ENCODE measurements at regions not wholly inside any gene's neighbourhood (a gene's known extent, or its start where the extent isn't known, plus 50 kb on each side); places are given as distances from the start of the nearest gene placed in this dataset.
"Not testable (repeated sequence)": the region's sequence is repeated elsewhere in the genome, so short reads cannot be mapped to it uniquely, and the experiment has no call there.

GRCh38 chr6:28816909-28817807, 106.6 kb downstream of the TRIM27 start:
- 0% methylated on average over 2 of the region's 27 CpGs for WGBS (ENCODE audit: insufficient coverage, low lambda C conversion rate)
- Histone ChIP-seq H3K27me3 (ENCODE audit: control insufficient read depth, insufficient read depth, low read length) (peaks cover 85% of the 10 kb centered on the region), H3K4me1 (ENCODE audit: control insufficient read depth, insufficient read depth, low read length) (no peaks in the 10 kb centered on the region), H3K27ac (ENCODE audit: low read length) (no peak overlapping the region), H3K4me3 (ENCODE audit: low read length) (no peak overlapping the region), H3K9me3 (ENCODE audit: control insufficient read depth, low read depth, low read length) (no peaks in the 10 kb centered on the region), H3K36me3 (ENCODE audit: control insufficient read depth, insufficient read depth, low read length) (no peaks in the 10 kb centered on the region)
- no peak for DNase-seq

DNA sequence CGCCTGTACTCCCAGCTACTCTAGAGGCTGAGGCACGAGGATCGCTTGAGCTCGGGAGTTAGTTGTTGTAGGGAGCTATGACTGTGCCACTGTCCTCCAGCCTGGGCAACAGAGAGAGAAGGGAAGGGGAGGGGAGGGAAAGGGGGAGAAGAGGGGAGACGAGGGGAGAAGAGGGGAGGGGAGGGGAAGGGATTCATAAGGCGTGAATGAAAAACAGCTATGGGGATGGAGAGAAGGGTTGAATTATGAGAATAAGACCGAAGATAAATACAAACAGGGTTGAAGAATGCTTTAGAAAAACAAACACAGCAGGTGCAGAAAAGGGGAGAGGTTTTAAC, 106.0 kb downstream of the TRIM27 start:
- no peaks in the 10 kb centered on the region for H3K4me1 ChIP-seq (ENCODE audit: control insufficient read depth, insufficient read depth, low read length)
- H3K4me3 ChIP-seq (ENCODE audit: low read length): no peak overlapping the region
- H3K27ac ChIP-seq (ENCODE audit: low read length): no peak overlapping the region
- no peaks in the 10 kb centered on the region for H3K36me3 ChIP-seq (ENCODE audit: control insufficient read depth, insufficient read depth, low read length)
- H3K9me3 ChIP-seq (ENCODE audit: control insufficient read depth, low read depth, low read length): no peaks in the 10 kb centered on the region
- no peak for DNase-seq
- H3K27me3 ChIP-seq (ENCODE audit: control insufficient read depth, insufficient read depth, low read length): peaks cover 84% of the 10 kb centered on the region
- 28% methylated on average over 2 of the region's 7 CpGs for WGBS (ENCODE audit: insufficient coverage, low lambda C conversion rate)

DNA sequence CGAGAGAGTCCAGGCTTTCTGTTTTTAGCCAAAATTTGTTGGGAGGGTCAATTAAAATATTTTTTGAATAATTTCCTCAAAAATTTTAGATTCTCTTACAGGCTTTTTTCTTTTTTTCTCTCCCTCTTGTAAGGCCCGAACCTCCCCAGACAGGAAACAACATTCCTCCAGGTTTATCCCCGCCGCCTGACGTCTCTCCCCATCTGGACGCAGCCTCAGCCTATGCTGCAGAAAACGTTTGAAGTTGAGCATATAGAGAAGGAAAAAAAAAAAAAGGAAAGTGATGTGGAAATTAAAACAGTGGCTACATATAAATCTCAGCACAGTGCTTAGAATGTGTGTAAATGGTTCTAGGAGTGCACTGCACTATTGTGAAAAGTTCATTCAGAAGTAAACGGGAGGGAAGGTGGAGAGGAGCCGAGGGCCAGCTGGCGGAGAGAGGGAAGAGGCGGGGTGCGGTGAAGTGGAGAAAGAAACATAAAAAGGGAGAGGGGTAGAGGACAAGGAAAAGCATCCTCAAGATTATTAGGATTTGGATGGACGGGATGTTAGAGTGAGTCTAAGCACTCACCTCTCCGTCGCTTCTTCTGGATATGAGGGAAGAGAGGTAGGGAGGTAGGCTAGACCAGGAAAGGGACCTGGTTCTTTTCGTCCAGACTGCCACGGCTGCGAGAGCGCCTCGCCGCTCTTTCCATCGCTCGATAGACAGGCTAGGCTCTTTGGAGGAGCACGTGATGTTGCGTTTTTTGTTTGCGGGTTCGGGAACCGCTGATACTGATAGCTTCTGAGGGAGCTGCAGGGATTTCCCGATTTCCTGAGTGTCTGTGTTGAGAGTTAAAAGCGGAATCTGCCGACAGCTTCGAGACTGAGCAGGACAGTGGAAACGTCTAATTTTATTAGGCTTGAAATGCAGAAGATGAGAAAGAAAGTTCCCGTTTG, 98.7 kb downstream of the TRIM27 start:
- DNase-seq: no peak
- Histone ChIP-seq H3K4me3 (ENCODE audit: low read length) (no peak overlapping the region), H3K27me3 (ENCODE audit: control insufficient read depth, insufficient read depth, low read length) (peaks cover 73% of the 10 kb centered on the region), H3K36me3 (ENCODE audit: control insufficient read depth, insufficient read depth, low read length) (no peaks in the 10 kb centered on the region), H3K4me1 (ENCODE audit: control insufficient read depth, insufficient read depth, low read length) (peaks cover 4% of the 10 kb centered on the region), H3K27ac (ENCODE audit: low read length) (no peak overlapping the region), H3K9me3 (ENCODE audit: control insufficient read depth, low read depth, low read length) (no peaks in the 10 kb centered on the region)
- 11% methylated on average over 3 of the region's 34 CpGs for WGBS (ENCODE audit: insufficient coverage, low lambda C conversion rate)

DNA sequence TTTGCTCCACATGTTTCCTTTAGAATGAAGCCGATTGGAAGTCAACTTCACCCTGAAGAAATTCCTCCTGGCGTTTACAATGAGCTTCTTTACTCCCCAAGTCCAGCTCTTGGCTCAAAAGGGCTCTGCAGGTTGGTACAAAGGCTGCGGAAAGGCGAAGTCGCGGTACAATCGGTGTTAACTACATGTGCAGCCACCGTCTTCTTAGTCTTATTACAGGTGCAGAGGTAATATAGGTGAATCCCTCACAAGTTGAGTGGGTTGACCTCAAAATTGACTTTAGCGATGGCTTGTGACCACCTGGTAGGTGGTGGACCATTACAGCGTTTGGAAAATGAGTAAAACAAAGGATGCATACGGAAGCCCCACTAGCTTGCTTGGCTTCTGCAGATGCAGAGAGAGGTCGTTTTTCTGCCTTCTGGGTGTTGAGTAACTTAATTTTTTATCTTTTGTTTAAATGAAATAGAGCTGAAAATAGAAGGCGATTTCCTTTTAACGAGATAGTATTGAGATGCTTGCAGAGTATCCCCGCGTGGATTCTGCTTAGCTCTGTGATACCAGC, 98.0 kb downstream of the TRIM27 start:
- no peak overlapping the region for H3K4me3 ChIP-seq (ENCODE audit: low read length)
- H3K9me3 ChIP-seq (ENCODE audit: control insufficient read depth, low read depth, low read length): no peaks in the 10 kb centered on the region
- H3K4me1 ChIP-seq (ENCODE audit: control insufficient read depth, insufficient read depth, low read length): peaks cover 4% of the 10 kb centered on the region
- no peaks in the 10 kb centered on the region for H3K36me3 ChIP-seq (ENCODE audit: control insufficient read depth, insufficient read depth, low read length)
- peaks cover 72% of the 10 kb centered on the region for H3K27me3 ChIP-seq (ENCODE audit: control insufficient read depth, insufficient read depth, low read length)
- 8% methylated on average over 2 of the region's 16 CpGs for WGBS (ENCODE audit: insufficient coverage, low lambda C conversion rate)
- no peak for DNase-seq
- H3K27ac ChIP-seq (ENCODE audit: low read length): no peak overlapping the region

GRCh38 chr6:28831683-28832082, 92.1 kb downstream of the TRIM27 start:
- H3K9me3 ChIP-seq (ENCODE audit: control insufficient read depth, low read depth, low read length); H3K4me3 ChIP-seq (ENCODE audit: low read length); DNase-seq; H3K36me3 ChIP-seq (ENCODE audit: control insufficient read depth, insufficient read depth, low read length); H3K27ac ChIP-seq (ENCODE audit: low read length); H3K4me1 ChIP-seq (ENCODE audit: control insufficient read depth, insufficient read depth, low read length): not testable (repeated sequence)
- WGBS (ENCODE audit: insufficient coverage, low lambda C conversion rate): no CpG with 5 or more reads among the region's 6 CpGs
- H3K27me3 ChIP-seq (ENCODE audit: control insufficient read depth, insufficient read depth, low read length): peaks cover 48% of the 10 kb centered on the region

GRCh38 chr6:28836703-28837102, 87.1 kb downstream of the TRIM27 start:
- H3K4me3 ChIP-seq (ENCODE audit: low read length): not testable (repeated sequence)
- peaks cover 31% of the 10 kb centered on the region for H3K27me3 ChIP-seq (ENCODE audit: control insufficient read depth, insufficient read depth, low read length)

DNA sequence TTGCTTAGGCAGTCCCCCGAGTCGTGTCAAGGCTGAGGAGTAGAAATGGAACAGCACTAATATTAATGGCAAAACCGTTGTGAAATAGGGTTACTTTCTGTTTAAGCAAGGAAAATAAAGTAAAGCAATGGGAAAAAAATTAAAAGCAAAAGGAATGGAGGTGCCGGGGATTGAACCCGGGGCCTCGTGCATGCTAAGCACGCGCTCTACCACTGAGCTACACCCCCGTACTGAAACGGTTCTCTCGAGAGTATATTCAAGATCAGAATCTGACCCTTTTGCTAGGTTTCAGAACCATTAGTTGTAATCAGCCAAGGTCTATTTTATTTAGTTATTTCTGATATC, 85.5 kb downstream of the TRIM27 start:
- peak overlapping the region; percentile 67 for H3K27ac ChIP-seq (ENCODE audit: low read length)
- peaks cover 6% of the 10 kb centered on the region for H3K4me1 ChIP-seq (ENCODE audit: control insufficient read depth, insufficient read depth, low read length)
- H3K36me3 ChIP-seq (ENCODE audit: control insufficient read depth, insufficient read depth, low read length): no peaks in the 10 kb centered on the region
- peak; percentile 61 to 77 for DNase-seq
- no peaks in the 10 kb centered on the region for H3K9me3 ChIP-seq (ENCODE audit: control insufficient read depth, low read depth, low read length)
- H3K4me3 ChIP-seq (ENCODE audit: low read length): peak overlapping the region; percentile 55
- H3K27me3 ChIP-seq (ENCODE audit: control insufficient read depth, insufficient read depth, low read length): peaks cover 29% of the 10 kb centered on the region
- WGBS (ENCODE audit: insufficient coverage, low lambda C conversion rate): 2% methylated on average over 4 of the region's 11 CpGs

More at GRCh38 chr6:28836703-28837102, 87.1 kb downstream of the TRIM27 start:
- not testable (repeated sequence) for H3K4me1 ChIP-seq (ENCODE audit: control insufficient read depth, insufficient read depth, low read length); DNase-seq; H3K36me3 ChIP-seq (ENCODE audit: control insufficient read depth, insufficient read depth, low read length); H3K9me3 ChIP-seq (ENCODE audit: control insufficient read depth, low read depth, low read length); H3K27ac ChIP-seq (ENCODE audit: low read length)
- no CpG with 5 or more reads among the region's 21 CpGs for WGBS (ENCODE audit: insufficient coverage, low lambda C conversion rate)

DNA sequence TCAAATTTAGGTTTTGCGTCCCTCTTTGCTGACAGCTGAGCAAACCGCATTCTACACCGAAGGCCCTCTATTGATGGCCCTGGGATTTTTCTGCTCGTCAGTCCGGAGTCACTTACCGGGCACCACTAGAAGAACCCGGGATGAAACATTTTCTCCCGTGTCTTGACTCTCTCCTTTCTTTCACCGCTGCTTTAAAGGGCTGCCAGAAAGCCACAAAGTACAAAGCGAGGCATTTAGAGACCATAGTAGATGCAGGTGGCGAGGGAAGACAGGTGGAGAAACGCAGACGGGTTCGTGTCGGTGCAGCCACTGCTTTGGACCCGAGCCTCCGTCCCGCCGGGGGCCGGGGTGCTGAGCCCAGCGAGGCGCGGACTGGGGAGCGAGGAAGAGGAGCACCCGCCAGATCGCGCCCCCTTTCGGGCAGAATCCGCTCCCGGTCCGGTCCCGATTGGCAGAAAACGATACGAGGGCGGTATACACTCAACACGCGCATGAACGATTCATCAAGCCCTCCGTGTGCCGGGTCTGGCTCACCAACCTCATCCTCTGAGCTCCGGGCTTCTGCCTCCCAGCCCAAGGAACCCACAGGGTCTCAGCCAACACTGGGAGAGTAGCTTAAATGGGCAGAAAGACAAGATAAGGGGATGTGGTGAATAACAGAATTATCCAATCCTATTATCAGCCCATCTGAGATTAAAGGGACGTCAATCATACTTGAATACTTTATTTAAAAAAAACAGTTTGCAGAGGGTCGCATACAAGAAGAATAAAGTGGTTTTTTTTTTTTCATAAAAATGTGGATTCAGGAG, 84.9 kb downstream of the TRIM27 start:
- Histone ChIP-seq H3K4me3 (ENCODE audit: low read length) (peak overlapping the region; percentile 55), H3K27me3 (ENCODE audit: control insufficient read depth, insufficient read depth, low read length) (peaks cover 25% of the 10 kb centered on the region), H3K36me3 (ENCODE audit: control insufficient read depth, insufficient read depth, low read length) (no peaks in the 10 kb centered on the region), H3K4me1 (ENCODE audit: control insufficient read depth, insufficient read depth, low read length) (peaks cover 6% of the 10 kb centered on the region), H3K9me3 (ENCODE audit: control insufficient read depth, low read depth, low read length) (no peaks in the 10 kb centered on the region), H3K27ac (ENCODE audit: low read length) (peak overlapping the region; percentile 67)
- peak; percentile 73 to 82 for DNase-seq
- 0% methylated on average over 3 of the region's 43 CpGs for WGBS (ENCODE audit: insufficient coverage, low lambda C conversion rate)

- no peaks in the 10 kb centered on the region for H3K36me3 ChIP-seq (ENCODE audit: control insufficient read depth, insufficient read depth, low read length)
- no peak for DNase-seq
- no peak overlapping the region for H3K27ac ChIP-seq (ENCODE audit: low read length)
- 54% methylated on average over 2 of the region's 9 CpGs for WGBS (ENCODE audit: insufficient coverage, low lambda C conversion rate)
- H3K4me3 ChIP-seq (ENCODE audit: low read length): peak overlapping the region; percentile 55
- H3K9me3 ChIP-seq (ENCODE audit: control insufficient read depth, low read depth, low read length): no peaks in the 10 kb centered on the region
- H3K27me3 ChIP-seq (ENCODE audit: control insufficient read depth, insufficient read depth, low read length): peaks cover 20% of the 10 kb centered on the region
- peaks cover 6% of the 10 kb centered on the region for H3K4me1 ChIP-seq (ENCODE audit: control insufficient read depth, insufficient read depth, low read length)
These were observed 84.2 kb downstream of the TRIM27 start for GRCh38 chr6:28839443-28840120.
